ENCODE measurements at regions not wholly inside any gene's neighbourhood (a gene's known extent, or its start where the extent isn't known, plus 50 kb on each side); places are given as distances from the start of the nearest gene placed in this dataset.

DNA sequence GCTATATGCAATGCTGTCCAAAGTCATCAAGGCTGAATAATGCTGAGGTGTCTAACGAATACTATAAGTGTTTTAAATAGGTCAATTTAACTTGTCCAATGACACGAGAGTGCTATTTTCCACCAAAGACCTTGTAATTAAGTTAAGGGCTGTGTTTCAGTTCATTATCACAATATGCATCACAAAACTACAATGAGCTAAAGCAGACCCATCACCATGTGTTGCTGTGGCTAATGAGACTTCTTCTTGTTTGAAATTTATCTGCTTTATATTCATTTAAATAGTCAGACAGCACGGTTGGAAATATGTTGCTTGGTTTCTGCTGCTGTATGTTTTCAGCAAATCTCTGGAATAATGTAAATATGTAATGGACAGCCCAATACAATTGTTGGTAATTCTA lies 292.5 kb upstream of the VSTM2A start:
- Histone ChIP-seq H3K9me1 (ENCODE audit: control insufficient read depth, insufficient read depth, low read length) (no peaks in the 10 kb centered on the region), H4K20me1 (replicated peaks; ENCODE audit: control insufficient read depth, insufficient read depth, low read length) (no peaks in the 10 kb centered on the region), H3K36me3 (ENCODE audit: control insufficient read depth, insufficient read depth, low read length) (no peaks in the 10 kb centered on the region), H3K9me3 (replicated peaks; ENCODE audit: control insufficient read depth, insufficient read depth, low read depth, low read length) (no peaks in the 10 kb centered on the region), H3K27ac (ENCODE audit: extremely low read depth, low read depth, low read length) (no peak overlapping the region), H3K4me1 (replicated peaks in 1 of 2; ENCODE audit: control insufficient read depth in 2 of 2, insufficient read depth in 2 of 2, low read length in 2 of 2) (no peaks in the 10 kb centered on the region), H2AFZ (ENCODE audit: low read depth, low read length) (no peak overlapping the region), H3K4me3 (no peak overlapping the region), H3K79me2 (ENCODE audit: control insufficient read depth, insufficient read depth, low read length) (no peaks in the 10 kb centered on the region), H3K9ac (ENCODE audit: insufficient read depth in 1 of 2, low read depth in 2 of 2, low read length in 2 of 2) (no peak overlapping the region), H3K27me3 (ENCODE audit: control insufficient read depth in 2 of 2, insufficient read depth in 2 of 2, low read length in 2 of 2) (no peaks in the 10 kb centered on the region), H3K4me2 (ENCODE audit: insufficient read depth, low read length) (no peak overlapping the region)
- 0% methylated on average over 3 of the region's 3 CpGs for whole genome bisulfite sequencing (ENCODE audit: insufficient coverage, low coverage, missing lambda C conversion rate)
- intact Hi-C loops (cut with micrococcal nuclease): no loop called here
- in situ Hi-C loops (cut with MboI): no loop called here
- POLR2A ChIA-PET: no interaction called here
- CTCF ChIA-PET (ENCODE audit: low intra/inter-chr PET ratio): no interaction called here
- DNase-seq (ENCODE audit: extremely low read depth in 1 of 4, low spot score in 3 of 4): no peak
- ATAC-seq: no peak
- no peak for TF ChIP-seq POLR2AphosphoS5 (IDR thresholded peaks at IDR 0.05; ENCODE audit: control insufficient read depth, insufficient read depth, low read depth, low read length)
- TF ChIP-seq ELF1 (tag; IDR thresholded peaks at IDR 0.05): no peak
- no peak for TF ChIP-seq KAT7 (CRISPR knock-in tag; IDR thresholded peaks at IDR 0.05; ENCODE audit: borderline replicate concordance)
- no peak for FAIRE-seq
- BruUV-seq (replicated peaks): no TSS peak

DNA sequence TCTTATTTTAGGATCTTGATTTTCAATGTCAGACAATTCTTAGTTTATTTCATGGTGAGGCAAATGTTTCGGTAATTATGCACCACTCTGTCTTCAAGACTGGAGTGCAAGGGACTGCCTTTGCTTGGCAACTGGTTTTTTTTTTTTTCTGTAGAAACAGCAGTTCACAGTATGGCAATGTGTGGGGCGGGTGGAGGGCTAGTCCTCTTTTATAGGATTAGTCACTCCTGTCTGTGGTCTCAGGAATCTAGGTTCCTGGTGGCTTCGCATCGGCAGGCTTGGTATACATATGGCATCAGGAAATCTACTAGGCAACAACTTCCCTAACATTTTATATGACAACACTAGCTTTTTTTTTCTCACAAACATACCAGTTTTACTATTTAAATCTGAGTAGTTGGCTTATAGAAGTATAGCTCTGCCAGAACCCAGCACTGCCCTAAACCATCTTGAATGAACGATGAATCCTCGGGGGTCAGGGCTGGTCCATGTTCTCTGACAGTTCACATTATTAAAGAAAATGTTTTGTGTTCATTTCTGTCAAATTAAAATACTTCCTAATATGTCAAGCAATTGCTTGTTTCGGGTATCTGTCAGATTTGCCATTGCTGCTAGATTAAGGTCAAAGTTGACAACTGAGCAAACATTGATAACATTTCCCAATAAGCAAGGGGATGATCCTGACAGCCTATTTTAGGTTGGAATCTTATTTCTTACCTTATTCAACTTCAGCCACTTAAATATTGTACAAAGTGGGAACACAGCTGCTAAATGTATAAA lies 289.7 kb upstream of the VSTM2A start:
- FAIRE-seq: no peak

More for the DNA sequence above, 289.7 kb upstream of the VSTM2A start:
- H3K9ac ChIP-seq (ENCODE audit: insufficient read depth in 1 of 2, low read depth in 2 of 2, low read length in 2 of 2): no peak overlapping the region
- no peak overlapping the region for H2AFZ ChIP-seq (ENCODE audit: low read depth, low read length)
- TF ChIP-seq FIP1L1 (IDR thresholded peaks at IDR 0.05; ENCODE audit: low read depth, low read length, poor library complexity, severe bottlenecking) (no peak), CCAR2 (IDR thresholded peaks at IDR 0.05; ENCODE audit: low read depth, low read length) (no peak)
- H3K4me1 ChIP-seq (replicated peaks in 1 of 2; ENCODE audit: control insufficient read depth in 2 of 2, insufficient read depth in 2 of 2, low read length in 2 of 2): no peaks in the 10 kb centered on the region
- intact Hi-C loops (cut with micrococcal nuclease) (no loop called here), in situ Hi-C loops (cut with MboI) (no loop called here)
- ChIA-PET POLR2A (no interaction called here), CTCF (ENCODE audit: low intra/inter-chr PET ratio) (no interaction called here)
- no peaks in the 10 kb centered on the region for H3K79me2 ChIP-seq (ENCODE audit: control insufficient read depth, insufficient read depth, low read length)
- no peak overlapping the region for H3K4me3 ChIP-seq
- WGBS (ENCODE audit: insufficient coverage, low coverage, missing lambda C conversion rate): under 1% methylated on average over 7 of the region's 7 CpGs
- no peak for DNase-seq (ENCODE audit: extremely low read depth in 1 of 4, low spot score in 3 of 4)
- H3K9me3 ChIP-seq (replicated peaks; ENCODE audit: control insufficient read depth, insufficient read depth, low read depth, low read length): no peaks in the 10 kb centered on the region
- BruUV-seq (replicated peaks): no TSS peak
- no peaks in the 10 kb centered on the region for H4K20me1 ChIP-seq (replicated peaks; ENCODE audit: control insufficient read depth, insufficient read depth, low read length)
- no peak overlapping the region for H3K27ac ChIP-seq (ENCODE audit: extremely low read depth, low read depth, low read length)
- H3K36me3 ChIP-seq (ENCODE audit: control insufficient read depth, insufficient read depth, low read length): no peaks in the 10 kb centered on the region
- no peak overlapping the region for H3K4me2 ChIP-seq (ENCODE audit: insufficient read depth, low read length)
- no peak for ATAC-seq
- no peaks in the 10 kb centered on the region for H3K9me1 ChIP-seq (ENCODE audit: control insufficient read depth, insufficient read depth, low read length)
- no peaks in the 10 kb centered on the region for H3K27me3 ChIP-seq (ENCODE audit: control insufficient read depth in 2 of 2, insufficient read depth in 2 of 2, low read length in 2 of 2)
